Natural killer cell (primary cell): ENCODE measurements at regions not wholly inside any gene's neighbourhood (a gene's known extent, or its start where the extent isn't known, plus 50 kb on each side); places are given as distances from the start of the nearest gene placed in this dataset.

ENCODE experiments used
- ATAC-seq, 3 donors: fragments of 150-1000 bp in 2 of 3; fragments of 200-7000 bp in 1 of 3; cut with Tn5 transposase; 1 replicate in 1 of 3; 2 replicates in 2 of 3; pipeline ENCODE4 v1.10.0; 2021; ENCODE audit warnings: mild to moderate bottlenecking in 2 of 3, moderate library complexity in 2 of 3
- DNase-seq, 2 donors: peaks; one replicate each; pipeline versions ENCODE4 v3.0.0 to v3.0.0-alpha.2; 2013 to 2021; ENCODE audit warnings: mixed read lengths in 1 of 2
- H3K27ac ChIP-seq: one replicate; pipeline ENCODE4 v1.5.1; 2013; ENCODE audit warnings: mild to moderate bottlenecking, low read length
- H3K27me3 ChIP-seq: one replicate; pipeline ENCODE4 v1.6.1; 2013; ENCODE audit warnings: low read length; ENCODE audit not compliant: control insufficient read depth, insufficient read depth
- H3K36me3 ChIP-seq: one replicate; pipeline ENCODE4 v1.6.1; 2013; ENCODE audit warnings: low read length; ENCODE audit not compliant: control insufficient read depth, insufficient read depth
- H3K4me1 ChIP-seq: one replicate; pipeline ENCODE4 v1.6.1; 2013; ENCODE audit warnings: low read length; ENCODE audit not compliant: control insufficient read depth, insufficient read depth
- H3K4me3 ChIP-seq: one replicate; pipeline ENCODE4 v1.5.1; 2013; ENCODE audit warnings: low read length
- H3K9me3 ChIP-seq: one replicate; pipeline ENCODE4 v1.6.1; 2013; ENCODE audit warnings: low read length; ENCODE audit not compliant: control insufficient read depth, insufficient read depth
- H3K27ac Mint-ChIP-seq, 2 donors: one replicate each; pipeline ENCODE4 v1.8.0; 2022; ENCODE audit warnings: mild to moderate bottlenecking in 2 of 2, mixed read lengths in 2 of 2, moderate library complexity in 1 of 2
- H3K27me3 Mint-ChIP-seq, 2 donors: one replicate each; pipeline ENCODE4 v1.8.0; 2022; ENCODE audit warnings: low read depth in 2 of 2, mixed read lengths in 2 of 2
- H3K36me3 Mint-ChIP-seq: one replicate; pipeline ENCODE4 v1.8.0; 2022; ENCODE audit warnings: mixed read lengths
- H3K4me1 Mint-ChIP-seq, 2 donors: one replicate each; pipeline ENCODE4 v1.8.0; 2022; ENCODE audit warnings: mixed read lengths in 2 of 2
- H3K4me3 Mint-ChIP-seq: one replicate; pipeline ENCODE4 v1.8.0; 2022; ENCODE audit warnings: mild to moderate bottlenecking, moderate library complexity, mixed read lengths
- H3K9me3 Mint-ChIP-seq, 2 donors: one replicate each; pipeline ENCODE4 v1.8.0; 2022; ENCODE audit warnings: mixed read lengths in 2 of 2
- WGBS: methylation state at CpG from one replicate; pipeline ENCODE4 v1.1.7; 2013; ENCODE audit warnings: missing lambda C conversion rate; ENCODE audit not compliant: insufficient coverage; 5-methylcytosine and 5-hydroxymethylcytosine counted together
- intact Hi-C: fragments of 100-400 bp; cut with micrococcal nuclease; formaldehyde crosslinking; loops from one replicate; pipeline ENCODE4 v1.14.2; 2022
- TF ChIP-seq, protein P1 (sequence below): fragments of 200-600 bp; IDR thresholded peaks from one replicate; pipeline ENCODE4 v1.8.0; 2022; ENCODE audit warnings: antibody characterized with exemption

DNA sequence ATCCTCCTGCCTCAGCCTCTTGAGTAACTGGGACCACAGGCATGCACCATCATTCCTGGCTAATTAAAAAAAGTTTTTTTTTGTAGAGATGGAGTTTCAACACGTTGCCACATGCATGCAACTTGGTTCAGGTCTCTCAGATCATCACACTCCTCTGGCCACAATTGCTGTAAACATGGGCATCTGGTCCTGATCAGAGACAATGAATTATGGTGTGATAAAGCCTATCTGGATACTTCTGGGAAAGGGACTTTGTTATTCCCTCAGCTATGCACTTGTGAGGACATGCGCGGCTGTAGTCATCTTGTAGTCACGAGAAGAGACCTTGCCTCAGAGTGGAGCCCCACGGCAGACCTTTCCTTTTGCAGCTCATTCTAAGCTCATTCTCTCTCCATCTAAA, 210.9 kb upstream of the ZFP64 start:
- Mint-ChIP-seq H3K36me3 (no peaks in the 10 kb centered on the region), H3K9me3 (peaks cover 2 to 3% of the 10 kb centered on the region in 2 donors), H3K4me3 (no peak overlapping the region), H3K27me3 (peaks cover 5% of the 10 kb centered on the region in 2 donors), H3K27ac (peak overlapping the region in 1 of 2 donors; percentile 11), H3K4me1 (peaks cover 30 to 35% of the 10 kb centered on the region in 2 donors)
- Histone ChIP-seq H3K4me1 (peaks cover 8% of the 10 kb centered on the region), H3K27me3 (no peaks in the 10 kb centered on the region), H3K36me3 (no peaks in the 10 kb centered on the region), H3K9me3 (no peaks in the 10 kb centered on the region), H3K27ac (no peak overlapping the region), H3K4me3 (no peak overlapping the region)
- ATAC-seq (no peak), DNase-seq (no peak)
- intact Hi-C loops, result no loop called here
- 88% methylated on average over 4 of the region's 5 CpGs for WGBS
- TF ChIP-seq, protein P1, sequence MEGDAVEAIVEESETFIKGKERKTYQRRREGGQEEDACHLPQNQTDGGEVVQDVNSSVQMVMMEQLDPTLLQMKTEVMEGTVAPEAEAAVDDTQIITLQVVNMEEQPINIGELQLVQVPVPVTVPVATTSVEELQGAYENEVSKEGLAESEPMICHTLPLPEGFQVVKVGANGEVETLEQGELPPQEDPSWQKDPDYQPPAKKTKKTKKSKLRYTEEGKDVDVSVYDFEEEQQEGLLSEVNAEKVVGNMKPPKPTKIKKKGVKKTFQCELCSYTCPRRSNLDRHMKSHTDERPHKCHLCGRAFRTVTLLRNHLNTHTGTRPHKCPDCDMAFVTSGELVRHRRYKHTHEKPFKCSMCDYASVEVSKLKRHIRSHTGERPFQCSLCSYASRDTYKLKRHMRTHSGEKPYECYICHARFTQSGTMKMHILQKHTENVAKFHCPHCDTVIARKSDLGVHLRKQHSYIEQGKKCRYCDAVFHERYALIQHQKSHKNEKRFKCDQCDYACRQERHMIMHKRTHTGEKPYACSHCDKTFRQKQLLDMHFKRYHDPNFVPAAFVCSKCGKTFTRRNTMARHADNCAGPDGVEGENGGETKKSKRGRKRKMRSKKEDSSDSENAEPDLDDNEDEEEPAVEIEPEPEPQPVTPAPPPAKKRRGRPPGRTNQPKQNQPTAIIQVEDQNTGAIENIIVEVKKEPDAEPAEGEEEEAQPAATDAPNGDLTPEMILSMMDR, result no peak

DNA sequence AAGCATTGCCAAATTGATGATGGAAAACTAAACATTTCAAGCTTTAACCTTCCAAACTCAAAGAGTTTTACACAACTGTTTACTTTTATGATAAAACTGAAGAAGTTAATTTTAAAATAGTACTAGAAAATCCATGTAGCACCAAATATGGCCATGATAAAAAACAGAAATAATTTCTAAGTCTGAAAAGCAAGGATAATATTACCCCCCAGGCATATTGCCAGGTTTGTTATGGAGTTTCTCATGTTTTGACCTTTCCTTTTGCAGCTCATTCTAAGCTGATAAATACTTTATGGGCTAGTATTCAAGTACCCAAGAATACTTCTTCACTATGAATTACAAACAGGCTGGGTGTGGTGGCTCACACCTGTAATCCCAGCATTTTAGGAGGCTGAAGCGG, 209.9 kb upstream of the ZFP64 start:
- Histone ChIP-seq H3K4me3 (no peak overlapping the region), H3K36me3 (no peaks in the 10 kb centered on the region), H3K27me3 (no peaks in the 10 kb centered on the region), H3K4me1 (peaks cover 3% of the 10 kb centered on the region), H3K9me3 (no peaks in the 10 kb centered on the region), H3K27ac (no peak overlapping the region)
- 100% methylated on average over 1 of the region's 1 CpG for WGBS
- TF ChIP-seq, protein P1, result no peak
- ATAC-seq (no peak), DNase-seq (no peak)
- H3K27me3 Mint-ChIP-seq, result peaks cover 5 to 8% of the 10 kb centered on the region in 2 donors
- H3K9me3 Mint-ChIP-seq, result peaks cover 2% of the 10 kb centered on the region in 2 donors
- no peak overlapping the region for H3K27ac Mint-ChIP-seq
- H3K4me3 Mint-ChIP-seq, result no peak overlapping the region
- peaks cover 24 to 27% of the 10 kb centered on the region in 2 donors for H3K4me1 Mint-ChIP-seq
- H3K36me3 Mint-ChIP-seq, result no peaks in the 10 kb centered on the region
- intact Hi-C loops, result no loop called here

DNA sequence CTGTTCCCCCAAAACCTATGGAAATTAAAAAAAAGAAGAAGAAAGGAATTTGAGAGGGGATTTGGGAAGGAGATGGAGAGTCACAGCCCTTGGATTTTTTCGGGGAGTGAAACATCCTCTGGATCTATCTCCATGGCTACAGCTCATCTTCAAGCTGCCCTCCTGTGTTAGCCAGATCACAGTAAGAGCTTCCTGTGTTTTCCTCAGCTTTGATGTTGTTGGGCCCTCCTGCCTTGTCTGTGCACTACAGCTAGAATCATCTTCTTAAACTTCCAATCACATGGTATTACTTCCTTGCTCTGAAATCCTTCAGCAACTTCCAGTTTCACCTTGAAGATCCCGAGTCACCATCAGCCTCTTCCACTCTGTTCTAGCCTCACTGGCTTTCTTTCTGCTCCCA, 207.8 kb upstream of the ZFP64 start:
- no peak overlapping the region for H3K4me3 Mint-ChIP-seq
- Histone ChIP-seq H3K9me3 (no peaks in the 10 kb centered on the region), H3K4me1 (peaks cover 3% of the 10 kb centered on the region), H3K27ac (no peak overlapping the region), H3K27me3 (no peaks in the 10 kb centered on the region), H3K36me3 (no peaks in the 10 kb centered on the region), H3K4me3 (no peak overlapping the region)
- DNase-seq (peak in 1 of 2 donors; percentile 34), ATAC-seq (no peak)
- peaks cover 9% of the 10 kb centered on the region in 2 donors for H3K4me1 Mint-ChIP-seq
- H3K27ac Mint-ChIP-seq, result no peak overlapping the region
- intact Hi-C loops, result no loop called here
- 85% methylated on average over 2 of the region's 2 CpGs for WGBS
- no peaks in the 10 kb centered on the region for H3K36me3 Mint-ChIP-seq
- peaks cover 8 to 13% of the 10 kb centered on the region in 2 donors for H3K27me3 Mint-ChIP-seq
- peaks cover 0 to 2% of the 10 kb centered on the region in 2 donors for H3K9me3 Mint-ChIP-seq
- TF ChIP-seq, protein P1, result no peak

DNA sequence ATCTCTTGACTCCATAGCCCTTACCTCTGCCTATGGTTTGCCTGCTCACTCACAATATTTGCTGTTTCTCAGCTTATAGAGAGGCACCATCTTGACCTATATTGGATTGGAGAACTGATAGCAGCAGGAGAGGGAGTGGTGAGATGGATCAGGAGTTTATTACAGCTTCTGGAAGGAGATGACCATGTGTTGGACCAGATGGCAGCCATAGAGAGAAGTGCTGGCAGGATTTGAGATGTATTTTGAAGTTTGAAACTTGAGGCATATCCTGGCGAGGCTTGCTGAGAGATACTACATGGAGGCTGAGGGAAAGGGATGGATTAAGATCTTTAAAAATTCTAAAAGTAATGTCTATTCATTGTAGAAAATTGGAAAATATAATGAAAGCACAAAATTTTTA, 198.0 kb upstream of the ZFP64 start:
- Histone ChIP-seq H3K4me1 (no peaks in the 10 kb centered on the region), H3K27me3 (no peaks in the 10 kb centered on the region), H3K4me3 (no peak overlapping the region), H3K36me3 (no peaks in the 10 kb centered on the region), H3K9me3 (no peaks in the 10 kb centered on the region), H3K27ac (no peak overlapping the region)
- ATAC-seq, result no peak
- DNase-seq, result no peak
- 67% methylated on average over 1 of the region's 1 CpG for WGBS
- Mint-ChIP-seq H3K27ac (no peak overlapping the region), H3K36me3 (no peaks in the 10 kb centered on the region), H3K4me1 (no peaks in the 10 kb centered on the region), H3K27me3 (peaks cover 11 to 12% of the 10 kb centered on the region in 2 donors), H3K9me3 (no peaks in the 10 kb centered on the region), H3K4me3 (no peak overlapping the region)
- intact Hi-C loops, result no loop called here
- TF ChIP-seq, protein P1, result no peak
